ENCODE measurements at regions not wholly inside any gene's neighbourhood (a gene's known extent, or its start where the extent isn't known, plus 50 kb on each side); places are given as distances from the start of the nearest gene placed in this dataset.
"Not testable (repeated sequence)": the region's sequence is repeated elsewhere in the genome, so short reads cannot be mapped to it uniquely, and the experiment has no call there.

DNA sequence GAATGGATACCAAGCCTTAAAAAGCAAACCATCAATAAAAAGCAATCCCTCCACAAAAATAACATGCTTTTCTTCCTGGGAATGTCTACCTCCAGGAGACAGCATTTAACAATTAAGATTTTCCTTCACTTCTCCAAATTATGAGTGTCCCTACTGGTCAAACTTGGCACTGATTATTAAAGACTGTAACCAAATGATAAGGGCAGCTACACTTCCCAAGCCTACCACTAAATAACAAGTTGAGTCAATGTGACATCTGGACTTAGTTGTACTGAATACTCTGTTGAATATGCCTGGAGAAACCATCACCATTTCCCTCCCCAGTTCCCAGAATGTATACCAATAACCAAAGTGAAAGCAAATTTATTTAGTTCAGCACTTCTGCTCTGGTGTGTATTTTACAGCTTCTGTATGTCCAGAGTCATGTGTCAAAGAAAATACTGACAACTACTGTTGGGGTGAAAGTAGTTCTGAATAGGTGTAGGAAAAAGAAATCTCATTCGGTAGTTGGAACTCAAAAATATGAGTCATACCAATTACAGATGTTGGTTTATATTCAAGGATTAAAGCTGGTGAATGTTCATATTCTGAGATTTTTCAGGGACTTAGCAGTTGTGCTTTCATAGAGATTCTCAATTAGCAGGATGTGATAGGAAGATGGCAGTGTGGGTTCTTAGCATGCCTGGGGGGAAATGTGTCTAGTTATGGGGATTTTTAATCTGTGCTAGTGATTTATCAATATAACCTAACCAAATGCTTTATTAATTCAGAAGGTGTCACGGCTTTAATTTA lies 1291.6 kb upstream of the GYPC start:
- no peak for DNase-seq
- H3K4me1 Mint-ChIP-seq: no peaks in the 10 kb centered on the region
- POLR2A ChIA-PET: no interaction called here
- no peak overlapping the region for H3K4me3 Mint-ChIP-seq
- CTCF ChIA-PET: no interaction called here
- no peaks in the 10 kb centered on the region for H3K27me3 Mint-ChIP-seq
- H3K27ac Mint-ChIP-seq: no peak overlapping the region
- H3K9me3 Mint-ChIP-seq: peaks cover 16% of the 10 kb centered on the region
- no peaks in the 10 kb centered on the region for H3K36me3 Mint-ChIP-seq (ENCODE audit: low read depth)

DNA sequence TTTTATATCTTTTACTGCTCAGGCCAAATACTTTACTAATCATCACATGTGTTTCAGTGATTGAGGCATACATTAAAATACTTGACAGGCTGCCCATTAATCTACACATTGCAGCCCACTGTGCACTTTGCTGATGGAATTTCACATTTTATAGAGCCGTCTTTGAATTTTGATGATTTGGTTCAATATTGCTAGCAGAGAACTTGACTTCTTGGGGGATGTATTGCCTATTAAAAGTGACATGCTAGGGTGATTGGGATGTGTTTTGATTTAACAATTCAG lies 1291.0 kb upstream of the GYPC start:
- no peak for DNase-seq
- H3K27ac Mint-ChIP-seq: no peak overlapping the region
- H3K36me3 Mint-ChIP-seq (ENCODE audit: low read depth): no peaks in the 10 kb centered on the region
- no peaks in the 10 kb centered on the region for H3K4me1 Mint-ChIP-seq
- H3K27me3 Mint-ChIP-seq: no peaks in the 10 kb centered on the region
- no peak overlapping the region for H3K4me3 Mint-ChIP-seq
- peaks cover 13% of the 10 kb centered on the region for H3K9me3 Mint-ChIP-seq
- CTCF ChIA-PET: interaction anchor here (1.5 kb wide), 1 partner anchor 13 kb away, joined by 3 read pairs; no protein-coding TSS in a partner anchor
- POLR2A ChIA-PET: no interaction called here

DNA sequence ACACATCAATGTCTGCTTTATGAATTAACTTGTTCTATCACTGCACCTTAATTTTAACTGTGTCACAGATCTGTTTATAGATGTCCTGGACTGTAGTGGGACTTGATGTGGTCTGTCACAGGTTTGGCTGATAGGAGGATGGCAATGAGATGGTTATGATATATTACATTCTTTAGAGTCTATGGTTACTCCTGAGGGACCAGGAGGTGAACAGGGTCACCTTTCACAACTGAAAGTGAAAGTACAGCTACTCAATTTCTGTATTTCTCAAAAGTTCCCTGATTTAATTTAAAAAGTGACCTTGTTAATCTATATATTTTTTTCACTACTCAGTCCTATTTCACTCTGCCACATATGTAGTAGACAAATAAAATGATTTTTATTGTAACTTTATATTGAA lies 1284.1 kb upstream of the GYPC start:
- H3K4me3 Mint-ChIP-seq: no peak overlapping the region
- no peaks in the 10 kb centered on the region for H3K27me3 Mint-ChIP-seq
- no peaks in the 10 kb centered on the region for H3K36me3 Mint-ChIP-seq (ENCODE audit: low read depth)
- H3K27ac Mint-ChIP-seq: no peak overlapping the region
- DNase-seq: no peak
- peaks cover 6% of the 10 kb centered on the region for H3K9me3 Mint-ChIP-seq
- ChIA-PET POLR2A (no interaction called here), CTCF (no interaction called here)
- H3K4me1 Mint-ChIP-seq: no peaks in the 10 kb centered on the region

DNA sequence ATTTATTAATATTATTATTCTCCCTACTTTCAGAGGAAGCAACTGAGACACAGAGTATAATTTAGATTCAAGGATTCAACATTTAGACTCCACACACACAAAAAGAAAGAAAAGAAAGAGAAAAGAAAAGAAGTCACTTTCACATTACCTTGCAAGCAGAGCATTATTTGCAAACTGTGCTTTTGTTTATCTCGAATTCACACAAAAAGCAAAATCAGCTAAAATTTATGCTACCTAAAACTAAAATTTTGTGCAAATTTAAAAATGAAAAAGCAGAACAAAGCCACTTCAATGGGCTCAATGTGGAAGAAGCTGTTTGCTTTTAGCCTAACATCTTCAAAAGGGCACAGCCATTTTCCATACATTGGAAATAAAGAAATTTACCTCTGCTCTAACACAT lies 1282.7 kb upstream of the GYPC start:
- CTCF ChIA-PET: no interaction called here
- H3K27me3 Mint-ChIP-seq: no peaks in the 10 kb centered on the region

DNA sequence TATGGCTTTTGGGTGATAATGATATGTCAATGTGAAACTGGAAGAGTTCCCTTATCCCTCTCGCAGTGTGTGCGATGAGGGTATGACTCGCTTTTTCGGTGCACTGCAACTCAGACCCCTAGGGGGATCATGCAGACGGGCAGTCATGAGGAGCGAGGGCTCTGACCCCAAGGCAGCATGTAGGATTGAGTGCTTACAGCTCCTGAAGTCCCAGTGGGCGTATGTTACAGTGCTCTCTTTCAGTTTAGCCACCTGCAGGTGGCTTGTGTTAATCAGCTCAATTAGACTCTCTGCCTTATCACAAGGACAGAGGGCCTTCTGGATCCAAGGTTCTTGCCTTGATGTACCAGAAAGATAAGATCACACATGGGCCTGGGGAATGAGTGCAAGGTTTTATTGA lies 1269.9 kb upstream of the GYPC start:
- no peaks in the 10 kb centered on the region for H3K27me3 Mint-ChIP-seq
- H3K4me1 Mint-ChIP-seq: no peaks in the 10 kb centered on the region
- CTCF ChIA-PET: interaction anchor here (1.2 kb wide), 1 partner anchor 11 kb away, joined by 3 read pairs; no protein-coding TSS in a partner anchor
- H3K27ac Mint-ChIP-seq: no peak overlapping the region
- no peaks in the 10 kb centered on the region for H3K9me3 Mint-ChIP-seq
- no peaks in the 10 kb centered on the region for H3K36me3 Mint-ChIP-seq (ENCODE audit: low read depth)
- DNase-seq: no peak
- no peak overlapping the region for H3K4me3 Mint-ChIP-seq
- POLR2A ChIA-PET: no interaction called here

More for the DNA sequence above, 1282.7 kb upstream of the GYPC start:
- no peaks in the 10 kb centered on the region for H3K36me3 Mint-ChIP-seq (ENCODE audit: low read depth)
- DNase-seq: no peak
- POLR2A ChIA-PET: no interaction called here
- H3K4me3 Mint-ChIP-seq: no peak overlapping the region
- peaks cover 9% of the 10 kb centered on the region for H3K9me3 Mint-ChIP-seq
- no peaks in the 10 kb centered on the region for H3K4me1 Mint-ChIP-seq
- no peak overlapping the region for H3K27ac Mint-ChIP-seq

DNA sequence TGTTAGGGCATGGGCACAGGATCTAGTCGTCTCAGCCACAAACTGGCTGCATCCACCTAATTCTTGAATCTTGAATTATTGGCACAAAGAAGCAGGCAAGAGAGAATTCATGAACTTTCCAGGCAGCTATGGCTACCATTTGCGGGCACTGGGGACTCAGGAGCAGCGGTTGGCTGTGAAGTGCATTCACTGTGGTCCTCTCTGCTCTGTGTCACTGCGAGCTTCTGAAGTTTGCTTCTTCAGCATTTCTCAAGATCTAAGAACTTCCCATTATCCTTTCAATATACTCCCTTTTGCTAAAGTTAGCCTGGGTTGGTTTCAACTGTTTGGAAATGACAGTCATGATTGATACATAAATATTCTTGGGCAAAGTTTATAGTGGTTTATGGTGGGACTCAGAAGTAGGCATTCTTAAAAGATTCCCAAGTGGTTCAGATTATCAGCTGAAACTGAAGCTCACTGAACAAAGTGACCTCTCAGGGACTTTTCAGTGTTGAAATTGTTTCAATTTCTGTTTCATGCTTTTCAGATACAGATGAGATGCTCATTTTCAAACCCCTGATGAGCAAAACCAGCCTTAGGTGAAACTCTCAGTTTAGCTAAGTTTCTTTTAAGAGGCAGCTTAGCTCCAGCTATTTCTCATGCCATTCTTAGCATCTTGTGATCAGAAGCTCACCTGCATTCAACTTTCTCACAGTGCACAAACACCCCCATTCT lies 1258.3 kb upstream of the GYPC start:
- Mint-ChIP-seq H3K9me3 (no peaks in the 10 kb centered on the region), H3K4me1 (no peaks in the 10 kb centered on the region), H3K36me3 (ENCODE audit: low read depth) (no peaks in the 10 kb centered on the region), H3K27me3 (no peaks in the 10 kb centered on the region), H3K4me3 (no peak overlapping the region), H3K27ac (no peak overlapping the region)
- ChIA-PET POLR2A (no interaction called here), CTCF (interaction anchor here (0.7 kb wide), 1 partner anchor 12 kb away, joined by 3 read pairs; no protein-coding TSS in a partner anchor)
- DNase-seq: no peak

DNA sequence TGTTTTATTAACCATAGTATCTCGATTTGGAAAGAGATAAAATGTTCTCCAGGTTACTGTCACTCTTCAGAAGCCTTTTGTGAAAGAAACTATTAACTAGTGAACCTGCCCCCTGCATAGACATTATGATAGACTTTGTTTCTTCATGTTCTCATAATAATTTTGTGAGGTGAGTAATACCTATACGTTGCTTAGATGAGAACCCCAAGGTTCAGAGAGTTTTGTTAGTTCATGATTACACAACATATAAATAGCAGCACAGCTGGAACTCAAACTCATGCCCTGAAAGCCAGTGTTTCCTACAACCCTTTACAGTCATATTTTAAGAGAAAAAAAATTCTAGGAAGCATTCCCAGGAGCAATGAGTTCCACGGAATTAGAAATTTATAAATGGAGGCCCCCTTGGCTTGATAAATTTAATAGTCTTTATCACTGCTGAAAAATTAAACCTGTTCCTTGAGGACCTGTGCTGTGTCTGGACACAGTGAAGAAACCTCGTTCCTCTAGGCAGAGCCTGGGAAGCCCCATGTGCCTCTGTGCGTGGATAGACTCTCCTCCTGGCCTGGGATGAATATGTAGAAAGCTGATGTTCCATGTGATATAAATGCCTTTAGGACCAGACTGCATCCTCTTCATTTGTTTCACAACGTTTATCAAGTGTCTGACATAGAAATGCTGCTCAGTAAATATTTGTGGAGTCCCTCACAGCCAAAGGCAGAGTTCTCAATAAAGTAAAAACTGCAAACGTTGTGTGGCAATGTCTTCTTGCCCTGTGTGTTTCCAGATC lies 1257.0 kb upstream of the GYPC start:
- no peak overlapping the region for H3K27ac Mint-ChIP-seq
- CTCF ChIA-PET: no interaction called here
- H3K9me3 Mint-ChIP-seq: peaks cover 3% of the 10 kb centered on the region
- H3K36me3 Mint-ChIP-seq (ENCODE audit: low read depth): no peaks in the 10 kb centered on the region
- H3K4me3 Mint-ChIP-seq: no peak overlapping the region
- DNase-seq: no peak
- H3K27me3 Mint-ChIP-seq: no peaks in the 10 kb centered on the region
- POLR2A ChIA-PET: no interaction called here
- no peaks in the 10 kb centered on the region for H3K4me1 Mint-ChIP-seq

DNA sequence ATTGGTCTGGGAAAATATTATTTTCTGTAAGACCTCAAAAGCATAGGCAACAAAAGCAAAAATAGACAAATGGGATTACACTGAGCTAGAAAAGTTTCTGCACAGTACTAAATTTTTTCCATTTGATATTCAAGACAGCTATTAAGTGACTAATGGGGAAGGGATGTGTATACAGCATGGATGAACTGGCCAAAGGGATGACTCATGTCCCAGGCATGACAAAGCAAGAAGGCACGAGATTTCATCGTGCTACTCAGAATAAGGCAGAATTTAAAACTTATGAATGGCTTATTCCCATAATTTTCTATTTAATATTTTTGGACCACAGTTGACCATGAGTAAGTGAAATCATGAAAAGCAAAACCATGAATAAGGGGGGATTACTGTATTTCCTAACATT lies 1250.1 kb upstream of the GYPC start:
- no peaks in the 10 kb centered on the region for H3K36me3 Mint-ChIP-seq (ENCODE audit: low read depth)
- POLR2A ChIA-PET: no interaction called here
- H3K4me3 Mint-ChIP-seq: no peak overlapping the region

DNA sequence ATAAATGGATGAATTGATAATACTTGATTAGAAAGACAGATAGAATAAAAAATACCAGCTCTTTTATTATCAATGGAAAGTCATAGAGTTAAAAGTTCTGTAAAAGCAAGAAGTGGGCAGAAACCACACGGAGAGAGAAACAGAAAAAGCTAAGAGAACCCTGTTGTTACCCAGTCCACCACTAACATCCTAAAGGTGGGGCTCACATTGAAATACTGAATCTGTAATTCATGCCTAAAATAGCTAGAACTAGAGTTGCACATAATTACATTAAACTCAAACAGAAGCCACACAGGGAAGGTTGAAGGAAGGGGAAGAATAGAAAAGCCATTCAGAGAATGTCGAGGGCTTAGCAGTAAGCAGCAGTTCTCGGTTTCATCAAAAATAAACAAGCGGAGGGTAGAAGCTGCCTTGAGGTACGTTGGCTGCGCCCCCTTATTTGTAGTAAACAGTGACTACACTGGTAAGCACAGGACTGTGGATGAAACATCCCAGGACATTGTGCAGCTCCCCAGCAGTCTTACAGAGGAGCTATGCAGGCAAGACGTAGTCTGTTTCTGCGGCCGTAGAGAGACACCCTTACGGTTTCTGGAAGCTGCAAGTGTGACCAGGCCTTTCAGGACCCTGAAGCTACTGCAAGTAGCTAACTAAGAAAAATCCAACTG lies 1247.0 kb upstream of the GYPC start:
- no peak overlapping the region for H3K4me3 Mint-ChIP-seq
- CTCF ChIA-PET: no interaction called here
- POLR2A ChIA-PET: no interaction called here

More for the DNA sequence above, 1250.1 kb upstream of the GYPC start:
- H3K4me1 Mint-ChIP-seq: no peaks in the 10 kb centered on the region
- no peaks in the 10 kb centered on the region for H3K27me3 Mint-ChIP-seq
- no peak for DNase-seq
- H3K27ac Mint-ChIP-seq: no peak overlapping the region
- H3K9me3 Mint-ChIP-seq: peaks cover 8% of the 10 kb centered on the region
- CTCF ChIA-PET: no interaction called here

DNA sequence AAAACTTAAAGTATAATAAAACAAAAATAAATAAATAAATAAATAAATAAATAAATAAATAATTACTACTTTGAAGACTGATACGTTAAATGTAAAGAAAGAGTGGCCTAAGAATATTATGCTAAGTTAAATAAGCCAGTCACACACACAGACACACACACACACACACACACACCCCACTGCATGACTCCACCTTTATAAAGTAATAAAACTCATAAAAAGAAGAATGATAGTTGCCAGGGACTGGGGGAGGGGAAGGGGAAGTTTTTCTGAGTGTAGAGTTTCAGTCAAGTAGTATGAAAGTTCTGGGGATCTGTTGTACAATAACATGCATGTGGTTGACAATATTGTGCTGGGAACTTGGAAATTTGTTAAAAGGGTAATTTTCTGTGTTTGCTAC lies 1237.5 kb upstream of the GYPC start:
- ChIA-PET CTCF (no interaction called here), POLR2A (no interaction called here)
- H3K27ac Mint-ChIP-seq: no peak overlapping the region
- DNase-seq: no peak
- no peaks in the 10 kb centered on the region for H3K27me3 Mint-ChIP-seq
- no peaks in the 10 kb centered on the region for H3K36me3 Mint-ChIP-seq (ENCODE audit: low read depth)
- H3K9me3 Mint-ChIP-seq: peaks cover 2% of the 10 kb centered on the region
- H3K4me3 Mint-ChIP-seq: no peak overlapping the region
- no peaks in the 10 kb centered on the region for H3K4me1 Mint-ChIP-seq

More for the DNA sequence above, 1247.0 kb upstream of the GYPC start:
- Mint-ChIP-seq H3K27me3 (no peaks in the 10 kb centered on the region), H3K36me3 (ENCODE audit: low read depth) (no peaks in the 10 kb centered on the region), H3K9me3 (peaks cover 6% of the 10 kb centered on the region), H3K4me1 (no peaks in the 10 kb centered on the region), H3K27ac (no peak overlapping the region)
- no peak for DNase-seq

DNA sequence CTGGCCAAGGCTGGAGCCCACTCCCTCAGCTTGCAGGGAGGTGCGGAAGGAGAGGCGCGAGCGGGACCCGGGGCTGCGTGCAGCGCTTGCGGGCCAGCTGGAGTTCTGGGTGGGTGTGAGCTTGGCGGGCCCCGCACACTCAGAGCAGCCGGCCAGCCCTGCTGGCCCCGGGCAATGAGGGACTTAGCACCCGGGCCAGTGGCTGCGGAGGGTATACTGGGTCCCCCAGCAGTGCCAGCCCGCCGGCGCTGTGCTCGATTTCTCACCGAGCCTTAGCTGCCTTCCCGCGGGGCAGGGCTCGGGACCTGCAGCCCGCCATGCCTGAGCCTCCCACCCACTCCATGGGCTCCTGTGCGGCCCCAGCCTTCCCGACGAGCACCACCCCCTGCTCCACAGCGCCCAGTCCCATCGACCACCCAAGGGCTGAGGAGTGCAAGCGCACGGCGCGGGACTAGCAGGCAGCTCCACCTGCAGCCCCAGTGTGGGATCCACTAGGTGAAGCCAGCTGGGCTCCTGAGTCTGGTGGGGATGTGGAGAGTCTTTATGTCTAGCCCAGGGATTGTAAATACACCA lies 1233.7 kb upstream of the GYPC start:
- CTCF ChIA-PET; H3K27ac Mint-ChIP-seq; H3K27me3 Mint-ChIP-seq; DNase-seq; H3K4me1 Mint-ChIP-seq; H3K4me3 Mint-ChIP-seq; H3K36me3 Mint-ChIP-seq (ENCODE audit: low read depth); POLR2A ChIA-PET; H3K9me3 Mint-ChIP-seq: not testable (repeated sequence)

DNA sequence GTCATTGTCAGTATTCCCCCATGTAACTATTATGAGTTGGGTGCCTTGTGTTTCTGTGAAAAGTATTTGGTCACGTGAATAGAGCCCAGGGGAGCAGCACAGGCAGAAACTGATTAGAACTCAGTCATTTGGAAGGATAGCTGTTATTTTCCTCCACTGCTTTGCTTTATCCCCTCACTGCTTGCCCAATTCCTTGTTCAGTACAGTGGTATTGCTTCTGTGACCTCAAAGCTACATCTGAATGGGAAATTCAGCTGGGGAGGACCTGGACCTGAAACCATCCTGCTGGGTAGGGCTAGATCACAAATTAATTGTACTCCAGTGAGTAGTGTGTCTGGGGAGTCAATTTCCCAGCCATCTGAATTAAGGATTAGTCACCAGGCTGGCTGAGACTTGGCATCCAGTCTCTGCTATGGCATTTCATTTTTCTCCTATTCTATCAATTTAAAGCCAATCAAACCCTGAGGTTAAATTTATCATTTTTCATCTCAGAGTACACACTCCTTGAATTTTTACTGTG lies 1231.6 kb upstream of the GYPC start:
- POLR2A ChIA-PET: no interaction called here
- no peak overlapping the region for H3K27ac Mint-ChIP-seq
- H3K9me3 Mint-ChIP-seq: peaks cover 2% of the 10 kb centered on the region
- no peaks in the 10 kb centered on the region for H3K36me3 Mint-ChIP-seq (ENCODE audit: low read depth)
- DNase-seq: no peak
- H3K4me1 Mint-ChIP-seq: no peaks in the 10 kb centered on the region
- H3K27me3 Mint-ChIP-seq: no peaks in the 10 kb centered on the region
- no peak overlapping the region for H3K4me3 Mint-ChIP-seq
- CTCF ChIA-PET: no interaction called here
